Activated CD4-positive, alpha-beta T cell treated with anti-CD3 and anti-CD28 coated beads, Interleukin-2, amount 10 ng/mL, durations not matched to agents 7 days and 5 days (primary cell): ENCODE measurements at regions not wholly inside any gene's neighbourhood (a gene's known extent, or its start where the extent isn't known, plus 50 kb on each side); places are given as distances from the start of the nearest gene placed in this dataset.

ENCODE experiments used
- CTCF ChIA-PET: fragments of 350-600 bp; sonication (Branson Sonifier 250); formaldehyde crosslinking; loops from one replicate; lab custom pipeline; 2021; ENCODE audit warnings: antibody characterized with exemption; lab: Charles Lee
- POLR2A ChIA-PET: fragments of 350-600 bp; sonication (Branson Sonifier 250); formaldehyde crosslinking; loops from one replicate; lab custom pipeline; 2021; ENCODE audit warnings: antibody characterized with exemption; lab: Charles Lee
- DNase-seq: peaks from one replicate; pipeline ENCODE4 v3.0.0-alpha.2; 2020
- H3K27ac Mint-ChIP-seq: one replicate; pipeline ENCODE4 v1.8.0; 2021; ENCODE audit warnings: mild to moderate bottlenecking, moderate library complexity, mixed read lengths
- H3K27me3 Mint-ChIP-seq: one replicate; pipeline ENCODE4 v1.8.0; 2021; ENCODE audit warnings: mixed read lengths
- H3K36me3 Mint-ChIP-seq: one replicate; pipeline ENCODE4 v1.8.0; 2021; ENCODE audit warnings: low read depth, mixed read lengths
- H3K4me1 Mint-ChIP-seq: one replicate; pipeline ENCODE4 v1.8.0; 2021; ENCODE audit warnings: mixed read lengths
- H3K4me3 Mint-ChIP-seq: one replicate; pipeline ENCODE4 v1.8.0; 2021; ENCODE audit warnings: mild to moderate bottlenecking, moderate library complexity, mixed read lengths
- H3K9me3 Mint-ChIP-seq: one replicate; pipeline ENCODE4 v1.8.0; 2021; ENCODE audit warnings: mixed read lengths

DNA sequence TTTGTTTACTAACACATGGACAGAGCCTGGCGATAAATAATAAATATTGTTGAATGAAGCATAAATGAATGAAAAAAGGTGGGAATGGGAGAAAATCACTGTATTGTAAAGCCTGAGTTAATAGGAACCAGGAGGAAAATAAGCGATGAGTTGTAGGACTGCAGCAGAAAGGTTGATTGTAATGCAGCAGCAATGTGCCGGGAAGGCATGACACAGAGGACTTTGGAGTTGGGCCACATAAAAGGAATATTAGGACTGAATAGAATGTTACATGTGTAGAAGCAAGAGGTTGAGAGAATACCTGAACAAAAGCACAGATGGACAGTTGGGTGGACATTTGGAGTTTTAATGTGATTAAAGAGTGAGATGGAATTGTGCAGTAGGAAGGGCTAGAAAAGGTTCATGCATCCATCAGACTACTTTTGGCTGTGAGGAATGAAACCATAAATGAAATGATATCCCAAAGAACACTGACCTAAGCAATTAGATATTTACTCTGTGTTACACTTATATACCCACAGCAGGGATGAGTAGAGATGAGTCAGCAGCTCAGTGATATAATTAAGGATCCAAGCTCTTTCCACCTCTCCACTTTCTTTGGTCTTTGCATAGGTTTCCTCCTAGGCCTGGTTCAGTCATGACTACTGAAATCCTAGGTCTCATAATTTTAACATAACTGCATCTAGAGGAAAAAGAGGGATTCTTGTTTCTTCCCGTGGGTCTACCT, 55.4 kb downstream of the CCER1 start:
- Mint-ChIP-seq H3K4me1 (no peaks in the 10 kb centered on the region), H3K9me3 (no peaks in the 10 kb centered on the region), H3K36me3 (no peaks in the 10 kb centered on the region)

DNA sequence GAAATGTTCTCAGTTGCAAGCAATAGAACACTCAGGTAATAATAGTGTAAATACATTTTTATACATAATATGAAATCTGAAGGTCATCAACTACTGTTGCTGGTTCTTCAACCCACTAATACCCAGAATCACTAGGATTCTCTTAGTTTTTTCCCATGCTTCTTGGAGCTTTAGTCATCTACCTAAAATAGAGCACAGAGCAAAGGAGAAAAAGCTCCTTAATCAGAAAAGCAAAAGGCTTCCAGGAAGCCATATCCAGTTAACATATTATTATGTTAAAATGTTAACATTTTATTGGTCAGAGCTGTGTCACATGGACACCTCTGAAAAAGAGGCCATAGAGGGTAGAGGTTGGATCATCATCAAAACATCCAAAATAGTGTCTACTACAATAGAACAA, 57.0 kb downstream of the CCER1 start:
- CTCF ChIA-PET: no interaction called here
- no peak overlapping the region for H3K27ac Mint-ChIP-seq
- H3K27me3 Mint-ChIP-seq: peaks cover 2% of the 10 kb centered on the region
- no peak for DNase-seq
- H3K4me1 Mint-ChIP-seq: no peaks in the 10 kb centered on the region
- no peak overlapping the region for H3K4me3 Mint-ChIP-seq
- H3K36me3 Mint-ChIP-seq: no peaks in the 10 kb centered on the region
- POLR2A ChIA-PET: no interaction called here
- no peaks in the 10 kb centered on the region for H3K9me3 Mint-ChIP-seq

More for the DNA sequence above, 55.4 kb downstream of the CCER1 start:
- Mint-ChIP-seq H3K27ac (no peak overlapping the region), H3K4me3 (no peak overlapping the region), H3K27me3 (peaks cover 2% of the 10 kb centered on the region)
- no peak for DNase-seq
- CTCF ChIA-PET: no interaction called here
- POLR2A ChIA-PET: no interaction called here

DNA sequence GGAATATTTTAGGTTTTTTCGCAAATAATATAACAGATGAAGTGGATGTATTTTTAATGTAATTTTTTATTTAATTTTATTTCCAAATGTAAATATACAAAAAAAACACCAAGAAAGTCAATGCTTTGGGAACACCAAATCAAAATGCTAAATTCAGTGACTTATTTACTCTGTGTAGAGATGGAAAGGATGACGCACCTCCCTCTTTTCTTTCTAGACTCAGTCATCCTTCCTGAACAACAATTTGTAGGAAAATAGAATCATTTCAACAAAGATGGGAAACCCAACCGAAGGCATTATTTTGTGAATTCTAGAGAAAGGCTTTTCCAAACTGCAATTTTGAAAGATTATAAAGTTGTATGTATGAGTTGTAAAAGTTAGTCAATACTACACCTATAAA, 57.7 kb downstream of the CCER1 start:
- POLR2A ChIA-PET: no interaction called here
- DNase-seq: no peak
- H3K27me3 Mint-ChIP-seq: peaks cover 2% of the 10 kb centered on the region
- CTCF ChIA-PET: no interaction called here
- no peaks in the 10 kb centered on the region for H3K36me3 Mint-ChIP-seq
- H3K4me3 Mint-ChIP-seq: no peak overlapping the region
- H3K4me1 Mint-ChIP-seq: no peaks in the 10 kb centered on the region
- no peak overlapping the region for H3K27ac Mint-ChIP-seq
- no peaks in the 10 kb centered on the region for H3K9me3 Mint-ChIP-seq

DNA sequence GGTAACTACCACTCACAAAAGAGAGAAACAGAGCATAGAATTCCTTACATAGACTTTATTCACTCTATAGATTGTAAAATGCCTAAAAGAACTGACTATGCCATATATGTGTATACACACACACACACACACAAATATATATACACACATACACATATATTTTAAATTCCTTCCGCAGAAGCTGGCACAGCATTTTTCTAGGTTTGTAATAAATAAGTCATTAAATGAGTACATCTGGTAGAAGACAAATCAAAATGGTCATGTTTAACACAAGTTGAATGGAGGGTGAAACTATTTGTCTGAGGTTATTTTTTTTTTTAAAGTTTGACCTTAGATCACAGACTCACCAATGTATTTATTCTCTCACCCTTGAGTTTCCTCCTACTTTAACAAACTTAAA, 58.2 kb downstream of the CCER1 start:
- Mint-ChIP-seq H3K4me1 (no peaks in the 10 kb centered on the region), H3K9me3 (no peaks in the 10 kb centered on the region), H3K4me3 (no peak overlapping the region), H3K36me3 (no peaks in the 10 kb centered on the region), H3K27ac (no peak overlapping the region), H3K27me3 (peaks cover 2% of the 10 kb centered on the region)
- CTCF ChIA-PET: no interaction called here
- DNase-seq: no peak
- POLR2A ChIA-PET: no interaction called here

DNA sequence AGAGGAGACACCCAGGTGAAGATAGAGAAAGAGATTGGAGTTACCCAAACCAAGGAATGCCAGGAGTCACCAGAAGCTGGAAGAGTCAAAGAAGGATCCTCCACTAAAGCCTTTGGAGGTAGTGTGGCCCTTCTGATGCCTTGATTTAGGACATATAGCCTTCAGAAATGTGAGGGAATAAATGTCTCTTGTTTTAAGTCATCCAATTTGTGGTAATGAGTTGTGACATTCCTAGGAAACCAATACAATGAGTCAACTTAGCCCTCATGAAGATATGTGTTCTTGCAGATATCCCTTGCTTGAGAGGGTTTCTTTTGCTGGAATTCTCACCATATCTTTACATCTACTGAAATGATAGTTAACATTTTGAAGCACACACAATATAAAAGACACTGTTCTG, 58.8 kb downstream of the CCER1 start:
- CTCF ChIA-PET: interaction anchor here (1.0 kb wide), 1 partner anchor 9 kb away, joined by 3 read pairs; no protein-coding TSS in a partner anchor

DNA sequence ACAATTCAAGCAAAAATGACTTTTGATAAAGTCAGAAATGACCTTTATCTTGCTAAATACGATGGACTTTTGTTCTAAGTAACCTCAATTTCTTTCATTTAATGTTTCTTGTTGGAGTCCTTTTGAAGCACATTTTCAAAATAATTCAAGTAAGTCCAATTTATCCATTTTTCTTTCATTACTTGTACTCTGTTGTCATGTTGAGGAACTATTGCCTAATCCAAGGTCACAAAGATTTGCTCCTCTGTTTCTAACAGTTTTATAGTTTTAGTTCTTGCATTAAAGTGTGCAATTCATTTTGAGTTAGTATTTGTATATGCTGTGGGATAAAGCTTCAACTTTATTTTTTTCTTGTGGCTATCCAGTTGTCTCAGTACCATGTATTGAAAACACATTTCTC, 66.7 kb downstream of the CCER1 start:
- DNase-seq: no peak
- ChIA-PET CTCF (no interaction called here), POLR2A (no interaction called here)
- Mint-ChIP-seq H3K27me3 (no peaks in the 10 kb centered on the region), H3K9me3 (no peaks in the 10 kb centered on the region), H3K4me1 (no peaks in the 10 kb centered on the region), H3K4me3 (no peak overlapping the region), H3K36me3 (no peaks in the 10 kb centered on the region), H3K27ac (no peak overlapping the region)

More for the DNA sequence above, 58.8 kb downstream of the CCER1 start:
- Mint-ChIP-seq H3K4me3 (no peak overlapping the region), H3K4me1 (no peaks in the 10 kb centered on the region), H3K36me3 (no peaks in the 10 kb centered on the region), H3K27ac (no peak overlapping the region), H3K9me3 (no peaks in the 10 kb centered on the region), H3K27me3 (peaks cover 2% of the 10 kb centered on the region)
- no peak for DNase-seq
- POLR2A ChIA-PET: no interaction called here

DNA sequence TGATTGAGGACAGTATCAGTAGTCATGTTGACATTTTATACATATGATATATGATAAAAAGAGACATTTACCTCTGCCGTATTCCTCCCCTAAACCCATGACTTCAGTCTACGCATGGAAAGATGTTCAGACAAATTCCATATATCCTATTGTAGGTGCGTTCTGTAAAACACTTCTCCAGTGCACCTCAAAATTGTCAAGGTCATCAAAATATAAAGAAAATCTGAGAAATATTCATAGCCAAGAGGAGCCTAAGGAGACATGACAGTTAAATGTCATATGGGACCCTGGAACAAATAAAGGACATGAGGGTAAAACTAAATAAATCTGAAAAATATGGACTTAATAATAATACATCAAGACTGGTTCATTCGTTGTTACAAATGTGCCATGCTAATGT, 71.5 kb downstream of the CCER1 start:
- no peaks in the 10 kb centered on the region for H3K4me1 Mint-ChIP-seq
- H3K9me3 Mint-ChIP-seq: no peaks in the 10 kb centered on the region
- no peak for DNase-seq
- H3K27me3 Mint-ChIP-seq: no peaks in the 10 kb centered on the region
- POLR2A ChIA-PET: no interaction called here
- no peaks in the 10 kb centered on the region for H3K36me3 Mint-ChIP-seq
- CTCF ChIA-PET: no interaction called here
- no peak overlapping the region for H3K4me3 Mint-ChIP-seq
- no peak overlapping the region for H3K27ac Mint-ChIP-seq

DNA sequence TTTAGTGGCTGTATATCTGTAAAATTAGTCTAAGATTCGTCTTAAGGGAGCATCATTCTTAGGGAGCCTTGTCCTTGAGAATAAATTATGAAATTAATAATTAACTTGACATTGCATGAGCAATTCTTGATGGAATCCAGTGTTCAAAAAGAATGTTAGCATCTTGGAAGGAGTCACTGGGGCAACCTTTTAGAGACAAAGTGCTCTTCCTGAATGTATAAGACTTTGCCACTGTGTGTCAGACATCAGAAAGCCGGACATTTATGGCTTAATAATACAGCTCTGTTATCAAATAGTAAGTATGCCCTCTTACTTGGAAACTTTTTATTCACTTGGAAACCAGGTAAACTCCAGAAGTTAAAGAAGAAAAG, 83.3 kb downstream of the CCER1 start:
- POLR2A ChIA-PET: no interaction called here

DNA sequence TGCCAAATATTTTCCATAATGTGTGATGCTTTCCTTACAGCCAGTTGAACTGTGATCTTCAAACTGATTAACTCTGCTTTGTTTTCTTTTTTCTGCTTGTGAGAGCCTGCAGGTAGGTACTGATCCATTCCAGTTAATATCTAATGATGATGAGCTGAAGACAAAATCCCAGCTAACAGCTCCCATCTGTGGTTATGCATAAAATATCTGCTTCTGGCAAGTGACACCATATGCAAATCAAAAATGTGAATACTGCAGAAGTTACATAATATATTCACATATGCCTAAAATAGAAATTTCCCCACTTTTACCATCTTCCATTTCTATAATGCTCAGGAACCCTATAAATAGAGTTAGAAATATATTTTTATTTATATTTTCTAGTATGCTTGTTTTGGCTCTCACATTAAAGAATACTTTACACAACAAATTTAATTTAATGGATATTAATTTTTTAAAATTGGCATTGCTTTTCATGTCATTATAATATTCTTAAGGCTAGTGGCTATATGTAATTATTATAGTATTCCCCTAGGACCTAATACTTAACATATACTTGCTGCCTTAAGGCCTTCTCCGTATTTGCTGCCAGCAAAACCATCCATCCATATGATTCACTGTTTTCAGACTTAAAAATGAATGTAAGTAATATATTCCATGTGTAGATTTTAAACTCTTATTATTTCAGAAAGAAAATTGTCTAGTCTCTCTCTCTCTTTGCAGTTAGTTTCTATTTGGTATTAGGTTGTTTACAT, 83.8 kb downstream of the CCER1 start:
- H3K4me3 Mint-ChIP-seq: no peak overlapping the region
- no peaks in the 10 kb centered on the region for H3K27me3 Mint-ChIP-seq
- POLR2A ChIA-PET: no interaction called here
- H3K36me3 Mint-ChIP-seq: no peaks in the 10 kb centered on the region
- H3K27ac Mint-ChIP-seq: no peak overlapping the region
- H3K4me1 Mint-ChIP-seq: no peaks in the 10 kb centered on the region
- CTCF ChIA-PET: no interaction called here
- no peak for DNase-seq
- no peaks in the 10 kb centered on the region for H3K9me3 Mint-ChIP-seq

More for the DNA sequence above, 83.3 kb downstream of the CCER1 start:
- DNase-seq: no peak
- H3K4me1 Mint-ChIP-seq: no peaks in the 10 kb centered on the region
- no peak overlapping the region for H3K4me3 Mint-ChIP-seq
- H3K27ac Mint-ChIP-seq: no peak overlapping the region
- H3K27me3 Mint-ChIP-seq: no peaks in the 10 kb centered on the region
- H3K9me3 Mint-ChIP-seq: no peaks in the 10 kb centered on the region
- no peaks in the 10 kb centered on the region for H3K36me3 Mint-ChIP-seq
- CTCF ChIA-PET: no interaction called here

DNA sequence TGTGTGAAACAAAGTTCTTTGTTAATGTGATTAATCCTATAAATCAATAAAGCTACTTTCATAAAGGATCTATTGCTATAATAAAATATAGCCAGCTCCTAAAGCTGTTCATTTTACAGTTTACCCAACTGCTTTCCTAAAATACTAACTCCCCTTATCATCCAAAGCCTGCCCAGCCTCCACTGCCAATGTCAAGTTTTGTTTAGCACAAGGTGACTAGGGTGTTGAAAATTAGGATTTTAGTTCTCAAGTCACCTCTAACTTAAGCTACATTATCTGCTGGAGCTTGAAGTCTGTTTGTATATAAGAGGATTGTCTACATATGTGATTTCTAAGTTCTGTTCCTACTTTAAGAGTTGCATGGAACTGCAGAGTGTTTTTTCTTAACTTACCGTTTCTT, 86.3 kb downstream of the CCER1 start:
- Mint-ChIP-seq H3K27me3 (no peaks in the 10 kb centered on the region), H3K4me3 (no peak overlapping the region), H3K4me1 (no peaks in the 10 kb centered on the region), H3K9me3 (no peaks in the 10 kb centered on the region), H3K27ac (no peak overlapping the region), H3K36me3 (no peaks in the 10 kb centered on the region)
- POLR2A ChIA-PET: no interaction called here
- CTCF ChIA-PET: no interaction called here
- DNase-seq: no peak

DNA sequence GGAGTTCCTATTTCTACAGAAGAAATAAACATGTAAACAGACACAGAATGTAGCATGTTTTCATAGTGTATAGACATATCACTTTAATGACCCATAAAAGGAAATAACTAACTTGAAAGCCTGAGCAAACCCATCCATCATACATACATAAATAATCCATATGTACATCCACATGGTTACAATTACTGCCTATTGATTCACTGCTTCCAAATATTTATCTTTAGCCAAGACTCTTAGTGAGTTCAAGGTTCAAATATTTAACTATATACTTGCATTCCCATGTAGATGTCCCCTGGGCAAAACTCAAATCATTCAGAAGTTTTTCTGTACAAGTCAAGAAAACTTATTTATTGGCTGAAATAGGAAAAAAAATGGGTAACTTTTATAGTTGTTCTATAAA, 95.4 kb downstream of the CCER1 start:
- H3K27me3 Mint-ChIP-seq: peaks cover 4% of the 10 kb centered on the region
- no peak for DNase-seq
- CTCF ChIA-PET: no interaction called here
- POLR2A ChIA-PET: no interaction called here
- H3K27ac Mint-ChIP-seq: no peak overlapping the region
- no peaks in the 10 kb centered on the region for H3K4me1 Mint-ChIP-seq
- H3K4me3 Mint-ChIP-seq: no peak overlapping the region
- no peaks in the 10 kb centered on the region for H3K9me3 Mint-ChIP-seq
- H3K36me3 Mint-ChIP-seq: no peaks in the 10 kb centered on the region

DNA sequence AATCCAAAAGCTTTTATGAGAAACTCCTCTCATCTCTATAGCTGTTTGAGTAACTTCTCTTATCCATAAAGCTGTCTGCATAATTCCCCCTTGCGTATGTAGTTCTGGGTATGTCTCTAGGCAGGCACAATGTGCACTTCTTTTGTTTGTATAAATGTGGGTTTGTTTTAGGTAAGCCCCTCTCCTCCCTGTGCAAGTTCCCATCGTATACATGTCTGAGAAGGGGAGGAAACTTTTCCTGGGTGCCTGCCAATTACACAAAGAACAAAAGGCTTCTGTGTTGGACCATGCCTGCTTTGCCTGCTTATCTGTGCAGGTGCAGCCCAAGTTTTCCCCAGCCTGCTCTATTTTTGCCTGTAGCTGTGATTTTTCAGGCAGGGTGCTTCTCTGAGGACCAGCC, 96.7 kb downstream of the CCER1 start:
- no peak for DNase-seq
- H3K27me3 Mint-ChIP-seq: peaks cover 4% of the 10 kb centered on the region
- H3K9me3 Mint-ChIP-seq: no peaks in the 10 kb centered on the region
- ChIA-PET POLR2A (no interaction called here), CTCF (no interaction called here)
- no peaks in the 10 kb centered on the region for H3K4me1 Mint-ChIP-seq
- H3K36me3 Mint-ChIP-seq: no peaks in the 10 kb centered on the region
- H3K4me3 Mint-ChIP-seq: no peak overlapping the region
- H3K27ac Mint-ChIP-seq: no peak overlapping the region

DNA sequence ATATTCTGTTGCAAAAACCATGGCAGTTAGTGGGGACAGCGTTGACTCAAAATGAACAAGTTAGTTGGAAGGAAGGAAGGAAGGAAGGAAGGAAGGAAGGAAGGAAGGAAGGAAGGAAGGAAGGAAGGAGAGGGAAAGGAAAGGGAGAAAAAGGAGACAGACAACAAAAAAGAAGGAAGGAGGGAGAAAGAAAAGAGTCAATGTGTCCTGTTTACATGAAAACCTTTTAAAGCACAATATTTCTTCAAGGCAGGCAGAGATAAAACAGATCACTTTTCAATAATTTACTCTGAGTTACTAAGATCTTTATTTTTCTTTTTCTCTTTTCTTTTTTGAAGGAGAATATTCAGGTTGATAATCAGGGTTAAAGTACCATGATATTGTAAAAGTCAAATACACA, 99.4 kb downstream of the CCER1 start:
- ChIA-PET POLR2A (no interaction called here), CTCF (no interaction called here)
- no peaks in the 10 kb centered on the region for H3K4me1 Mint-ChIP-seq

More for the DNA sequence above, 99.4 kb downstream of the CCER1 start:
- peaks cover 4% of the 10 kb centered on the region for H3K27me3 Mint-ChIP-seq
- DNase-seq: no peak
- no peak overlapping the region for H3K4me3 Mint-ChIP-seq
- no peak overlapping the region for H3K27ac Mint-ChIP-seq
- H3K9me3 Mint-ChIP-seq: no peaks in the 10 kb centered on the region
- no peaks in the 10 kb centered on the region for H3K36me3 Mint-ChIP-seq
